HG03060 (cell line): ENCODE measurements at regions not wholly inside any gene's neighbourhood (a gene's known extent, or its start where the extent isn't known, plus 50 kb on each side); places are given as distances from the start of the nearest gene placed in this dataset.
"Not testable (repeated sequence)": the region's sequence is repeated elsewhere in the genome, so short reads cannot be mapped to it uniquely, and the experiment has no call there.

Experiments
- ATAC-seq: cut with Tn5 transposase; IDR thresholded peaks from one replicate; pipeline ENCODE4 v1.9.1; 2021; ENCODE audit warnings: low read depth, moderate number of reproducible peaks; ENCODE audit not compliant: unreplicated experiment

DNA sequence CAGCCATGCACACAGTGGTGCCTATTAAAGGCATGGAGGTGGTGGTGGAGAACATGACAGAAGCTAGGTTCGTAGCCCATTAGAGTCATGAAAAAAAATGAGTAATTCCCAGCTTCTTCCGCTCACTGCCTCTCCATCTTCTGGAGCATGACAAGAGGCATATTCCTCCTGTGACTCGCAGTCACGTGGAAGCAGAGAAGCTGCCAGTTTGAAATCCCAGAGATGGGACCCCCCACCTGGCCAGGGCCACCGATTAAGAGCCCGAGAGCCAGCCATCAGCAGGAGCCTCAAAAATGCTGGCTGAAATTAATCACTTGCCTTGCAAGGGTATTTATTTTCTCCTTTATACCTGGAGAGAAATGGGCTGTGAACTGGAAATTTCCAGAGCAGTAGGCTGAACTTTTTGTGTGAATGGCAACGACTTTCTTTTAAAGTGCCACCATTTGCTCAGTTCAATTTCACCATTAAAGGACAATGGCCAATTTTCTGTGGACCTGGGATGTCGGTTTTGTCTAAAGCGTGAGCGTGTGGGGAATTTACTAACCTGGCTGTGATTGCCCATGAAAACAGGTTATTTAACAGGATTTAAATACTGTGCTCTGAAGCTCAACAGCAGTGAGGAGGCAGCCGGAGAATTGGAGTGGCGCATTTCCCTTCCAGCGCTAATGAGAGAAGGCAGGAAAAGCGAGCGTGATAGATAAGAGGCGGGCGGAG is 189.7 kb upstream of the SDK2 start:
- no peak for ATAC-seq

DNA sequence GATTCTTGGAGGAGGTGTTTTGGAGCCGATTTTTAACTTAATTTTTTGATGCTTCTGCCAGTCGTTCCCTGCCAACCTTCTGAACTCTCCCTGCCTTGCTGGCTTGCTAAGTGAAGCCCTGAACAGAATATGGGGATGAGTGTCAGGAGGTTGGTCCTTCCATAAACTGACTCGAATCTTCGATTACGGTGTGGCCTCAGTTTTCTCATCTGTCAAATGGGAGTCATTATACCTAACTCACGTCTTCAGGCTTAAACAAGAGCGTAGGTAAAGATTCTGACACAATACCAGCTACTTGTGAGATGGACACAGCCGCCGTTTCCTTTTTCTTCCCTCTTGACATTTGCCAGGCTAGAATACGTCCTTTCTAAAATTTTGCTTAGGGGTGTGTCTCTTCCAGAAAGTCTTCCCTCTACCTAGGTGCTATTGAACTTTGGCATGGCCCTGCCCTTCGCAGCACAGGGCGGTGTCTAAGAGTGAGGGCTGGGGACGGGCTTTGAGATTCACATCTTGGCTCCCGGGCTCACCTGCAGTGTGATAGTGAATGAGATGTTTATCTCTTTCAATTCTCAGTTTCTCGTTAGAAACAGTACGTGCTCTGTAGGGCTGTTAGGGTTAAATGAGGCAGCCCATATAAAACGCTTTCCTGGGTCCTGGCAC is 190.6 kb upstream of the SDK2 start:
- no peak for ATAC-seq

- no peak for ATAC-seq
Measured at GRCh38 chr17:73835605-73836004, 191.4 kb upstream of the SDK2 start.

DNA sequence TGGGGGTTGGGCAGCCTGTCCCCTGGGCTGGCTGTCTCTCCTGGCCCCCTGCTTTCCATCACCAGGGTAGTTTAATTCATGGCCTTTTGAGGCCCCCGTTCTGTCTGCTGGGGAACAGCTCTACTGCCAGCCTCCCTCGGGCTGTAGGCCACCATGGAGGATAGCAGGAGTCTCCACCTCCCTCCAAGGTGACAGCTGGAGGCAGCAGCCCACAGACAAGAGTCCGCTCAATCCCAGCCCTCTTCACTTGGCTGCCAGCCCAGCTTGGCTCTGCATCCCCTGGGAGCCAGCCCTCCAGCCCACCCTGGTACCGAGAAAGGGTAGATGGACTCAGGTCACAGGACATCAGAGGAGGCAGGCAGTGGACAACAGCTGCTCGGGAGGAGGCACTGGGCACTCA is 194.6 kb upstream of the SDK2 start:
- no peak for ATAC-seq

DNA sequence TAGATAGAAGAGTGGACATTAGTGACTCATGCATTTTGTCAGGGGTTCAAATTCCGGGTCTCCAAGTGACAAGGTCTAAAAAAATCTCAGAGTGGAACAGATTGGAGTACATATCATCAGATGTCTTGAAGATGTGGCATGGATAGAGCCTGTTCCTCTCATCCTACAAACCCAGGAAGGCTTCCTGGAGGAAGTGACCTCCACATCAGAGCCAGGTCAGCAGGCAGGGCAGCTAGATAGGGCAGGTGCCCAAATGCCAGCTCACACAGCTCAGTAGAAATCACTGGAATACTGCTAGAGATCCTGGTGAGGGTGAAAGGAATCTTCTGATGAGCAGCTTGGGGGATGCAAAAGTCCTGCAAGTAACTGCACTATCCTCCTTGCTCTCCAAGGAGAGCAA is 196.6 kb upstream of the SDK2 start:
- no peak for ATAC-seq

- ATAC-seq: no peak
Measured at GRCh38 chr17:73841431-73842060, 197.3 kb upstream of the SDK2 start.

DNA sequence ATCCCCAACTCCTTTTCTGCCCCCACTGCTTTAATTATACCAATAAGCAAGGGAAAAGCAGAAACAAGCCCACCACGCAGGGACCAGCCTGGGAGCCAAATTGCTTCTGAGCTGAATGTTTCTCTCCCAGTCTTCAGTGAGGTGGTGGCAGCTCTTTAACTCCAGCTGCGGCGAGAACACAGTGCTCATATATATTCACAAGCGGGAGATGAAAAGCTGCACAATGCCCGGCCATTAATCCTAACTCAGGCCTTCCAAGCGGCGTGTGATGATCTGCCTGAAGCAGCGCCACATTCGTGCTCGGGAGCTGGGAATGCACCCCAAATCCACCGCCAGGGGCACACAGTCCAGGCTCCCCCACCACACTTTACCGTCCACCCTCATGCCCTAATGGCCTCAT is 203.7 kb upstream of the SDK2 start:
- no peak for ATAC-seq

- no peak for ATAC-seq
Measured at GRCh38 chr17:73850426-73850825, 206.2 kb upstream of the SDK2 start.

DNA sequence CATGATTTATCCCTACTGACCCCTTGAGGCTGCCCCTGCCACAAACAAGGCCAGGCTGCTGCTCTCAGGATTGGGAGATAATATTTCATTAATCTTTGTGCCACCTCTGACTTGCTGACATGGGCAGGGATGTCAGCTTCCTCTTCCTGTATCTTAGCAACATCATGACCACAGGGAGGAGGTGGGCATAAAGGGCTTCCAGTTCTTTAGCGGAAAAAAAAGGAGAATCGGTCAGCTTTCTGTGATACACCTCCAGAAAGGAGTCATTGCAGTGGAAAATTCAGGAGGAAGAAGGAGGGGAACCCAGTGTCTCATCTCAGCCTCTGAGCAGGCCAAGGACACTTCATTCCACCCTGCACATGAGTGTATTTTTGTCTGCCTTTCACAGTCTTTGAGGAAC is 206.8 kb upstream of the SDK2 start:
- ATAC-seq: no peak

GRCh38 chr17:73851921-73852320 is 207.7 kb upstream of the SDK2 start:
- ATAC-seq: no peak

- no peak for ATAC-seq
Measured at GRCh38 chr17:73855720-73856333, 211.6 kb upstream of the SDK2 start.

- ATAC-seq: no peak
Measured at GRCh38 chr17:73856556-73856955, 212.3 kb upstream of the SDK2 start.

- ATAC-seq: not testable (repeated sequence)
Measured at GRCh38 chr17:73859439-73860008, 215.3 kb upstream of the SDK2 start.

DNA sequence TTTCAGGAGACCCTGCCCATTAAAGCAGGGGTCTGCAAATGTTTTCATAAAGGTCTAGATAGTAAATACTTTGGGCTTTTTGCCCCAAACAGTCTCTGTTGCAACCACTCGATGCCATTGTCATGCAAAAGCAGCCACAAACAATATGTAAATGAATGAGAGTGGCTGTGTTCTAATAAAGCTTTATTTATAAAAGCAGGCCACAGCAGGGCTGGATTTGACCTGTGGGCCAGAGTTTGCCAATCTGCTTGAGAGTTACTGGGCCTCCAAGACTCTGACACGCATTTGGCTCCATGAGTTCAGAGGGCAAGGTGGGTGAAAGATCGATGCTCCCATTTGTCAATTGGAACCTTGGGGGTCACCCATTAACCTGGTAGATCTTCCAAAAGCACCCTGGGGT is 217.3 kb upstream of the SDK2 start:
- no peak for ATAC-seq

GRCh38 chr17:73863761-73864535 is 219.7 kb upstream of the SDK2 start:
- ATAC-seq: no peak

DNA sequence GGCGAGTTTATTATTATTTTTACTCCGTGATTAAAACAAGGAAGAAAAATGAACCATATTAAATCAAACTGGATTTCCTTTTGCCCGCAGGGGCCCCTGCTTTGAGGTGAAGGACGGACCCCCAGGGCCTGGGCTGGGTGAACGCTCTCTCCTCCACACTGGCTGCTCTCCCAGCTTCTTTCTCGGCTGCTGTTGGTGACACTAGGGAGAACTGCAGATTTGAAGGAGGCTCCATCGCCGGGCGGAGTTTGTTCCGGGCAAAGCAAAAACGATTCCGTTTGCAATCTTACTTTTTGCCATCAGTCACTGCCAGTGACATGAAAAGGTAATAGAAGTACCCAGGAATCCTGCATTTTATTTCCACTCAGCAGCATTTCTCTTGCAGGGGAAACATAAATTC is 221.6 kb upstream of the SDK2 start:
- ATAC-seq: no peak

- no peak for ATAC-seq
Measured at GRCh38 chr17:73867056-73867455, 222.8 kb upstream of the SDK2 start.

- no peak for ATAC-seq
Measured at GRCh38 chr17:73870068-73870467, 225.8 kb upstream of the SDK2 start.

DNA sequence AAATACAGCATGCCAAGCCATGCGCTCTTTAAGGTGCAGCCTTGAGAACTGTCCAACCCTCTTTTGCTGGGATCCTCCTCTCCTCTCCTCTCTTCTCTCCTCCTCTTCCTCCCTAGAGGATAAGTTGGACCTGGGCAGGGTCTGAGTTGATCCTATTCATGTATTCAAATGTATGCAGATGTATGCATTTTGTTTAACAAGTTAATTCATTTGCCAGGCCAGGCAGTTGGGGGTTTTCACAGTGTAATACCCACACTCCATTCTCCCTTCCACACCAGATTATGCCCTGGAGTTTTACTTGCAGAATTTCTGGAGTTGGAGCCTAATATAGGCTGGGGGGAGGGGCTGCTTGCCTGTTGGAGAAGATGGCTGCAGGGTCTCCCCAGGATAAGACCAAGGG is 226.2 kb upstream of the SDK2 start:
- ATAC-seq: no peak

GRCh38 chr17:73872816-73873215 is 228.6 kb upstream of the SDK2 start:
- no peak for ATAC-seq
